Choroid plexus epithelial cell (primary cell): ENCODE measurements at regions not wholly inside any gene's neighbourhood (a gene's known extent, or its start where the extent isn't known, plus 50 kb on each side); places are given as distances from the start of the nearest gene placed in this dataset.

Experiments used
- DNase-seq: peaks from one replicate; pipeline ENCODE4 v3.0.0-alpha.2; 2010; ENCODE audit warnings: low read depth
- H3K4me3 ChIP-seq: 2 replicates; pipeline ENCODE4 v1.5.1; 2011; ENCODE audit warnings: low read depth, mild to moderate bottlenecking, control low read depth, low read length, moderate library complexity
- TF ChIP-seq, protein P1 (sequence below): conservative IDR thresholded peaks from 2 replicates; pipeline ENCODE4 v1.5.1; 2011; ENCODE audit warnings: low read depth, mild to moderate bottlenecking, control low read depth, inconsistent platforms, low read length, moderate library complexity

DNA sequence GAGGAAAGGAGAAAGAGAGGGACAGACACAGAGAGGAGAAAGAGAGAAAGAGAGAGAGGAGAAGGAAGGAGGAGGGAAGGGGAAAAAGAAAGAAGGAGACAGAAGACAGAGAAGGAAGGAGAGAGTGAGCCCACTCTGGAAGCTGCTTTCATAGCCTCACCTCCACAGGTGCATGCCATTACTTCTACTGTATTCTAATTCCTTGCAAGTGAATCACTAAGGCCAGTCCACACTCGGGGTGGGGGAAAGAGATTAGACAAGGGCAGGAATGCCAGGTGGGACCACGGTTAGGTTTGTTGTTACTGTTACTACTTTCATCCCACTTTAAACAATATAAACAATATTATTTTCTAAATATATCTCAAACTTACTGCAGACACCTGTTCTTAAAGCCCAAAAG is 684.5 kb upstream of the ARGLU1 start:
- TF ChIP-seq, protein P1, sequence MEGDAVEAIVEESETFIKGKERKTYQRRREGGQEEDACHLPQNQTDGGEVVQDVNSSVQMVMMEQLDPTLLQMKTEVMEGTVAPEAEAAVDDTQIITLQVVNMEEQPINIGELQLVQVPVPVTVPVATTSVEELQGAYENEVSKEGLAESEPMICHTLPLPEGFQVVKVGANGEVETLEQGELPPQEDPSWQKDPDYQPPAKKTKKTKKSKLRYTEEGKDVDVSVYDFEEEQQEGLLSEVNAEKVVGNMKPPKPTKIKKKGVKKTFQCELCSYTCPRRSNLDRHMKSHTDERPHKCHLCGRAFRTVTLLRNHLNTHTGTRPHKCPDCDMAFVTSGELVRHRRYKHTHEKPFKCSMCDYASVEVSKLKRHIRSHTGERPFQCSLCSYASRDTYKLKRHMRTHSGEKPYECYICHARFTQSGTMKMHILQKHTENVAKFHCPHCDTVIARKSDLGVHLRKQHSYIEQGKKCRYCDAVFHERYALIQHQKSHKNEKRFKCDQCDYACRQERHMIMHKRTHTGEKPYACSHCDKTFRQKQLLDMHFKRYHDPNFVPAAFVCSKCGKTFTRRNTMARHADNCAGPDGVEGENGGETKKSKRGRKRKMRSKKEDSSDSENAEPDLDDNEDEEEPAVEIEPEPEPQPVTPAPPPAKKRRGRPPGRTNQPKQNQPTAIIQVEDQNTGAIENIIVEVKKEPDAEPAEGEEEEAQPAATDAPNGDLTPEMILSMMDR, result no peak
- no peak overlapping the region for H3K4me3 ChIP-seq
- DNase-seq, result no peak

DNA sequence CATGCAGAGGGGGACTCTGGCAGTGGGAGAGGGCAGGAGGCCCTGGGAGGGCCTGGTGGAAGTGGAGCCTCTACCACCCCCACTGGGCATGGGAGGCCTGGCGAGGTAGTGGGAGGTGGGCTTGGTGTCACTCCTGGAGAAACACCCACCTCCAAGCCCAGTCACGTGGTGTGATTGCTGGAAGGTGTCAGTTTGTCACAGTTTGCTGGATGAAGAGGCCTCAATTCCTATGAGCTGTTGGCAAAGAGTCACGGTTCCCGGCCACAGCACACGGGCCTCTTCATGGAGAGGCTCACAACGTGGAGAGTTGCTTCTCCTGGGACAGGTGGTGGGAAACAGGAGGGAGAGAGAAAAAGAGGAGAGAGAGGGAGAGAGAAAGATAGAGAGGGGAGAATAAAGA is 684.1 kb upstream of the ARGLU1 start:
- no peak overlapping the region for H3K4me3 ChIP-seq
- TF ChIP-seq, protein P1, result no peak
- no peak for DNase-seq

DNA sequence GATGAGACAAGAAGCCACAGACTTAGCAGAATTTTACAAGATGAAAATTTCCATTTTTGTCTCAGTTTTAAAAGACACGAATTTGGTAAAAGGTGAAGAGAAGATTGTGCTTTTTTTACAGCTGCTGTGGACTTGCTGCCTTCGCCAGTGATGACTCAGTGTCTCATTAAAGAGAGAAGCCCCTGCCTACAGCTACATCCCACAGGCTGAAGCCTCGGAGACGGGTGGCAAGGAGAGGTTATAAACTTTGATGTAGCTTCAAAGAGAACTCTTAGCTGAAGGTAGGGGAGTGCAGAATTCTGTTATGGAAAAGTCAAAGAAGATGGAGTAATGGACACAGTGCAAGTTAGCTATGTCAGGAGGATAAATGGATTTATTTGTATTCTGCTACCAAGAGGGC is 683.4 kb upstream of the ARGLU1 start:
- DNase-seq, result no peak
- H3K4me3 ChIP-seq, result no peak overlapping the region
- TF ChIP-seq, protein P1, result no peak

DNA sequence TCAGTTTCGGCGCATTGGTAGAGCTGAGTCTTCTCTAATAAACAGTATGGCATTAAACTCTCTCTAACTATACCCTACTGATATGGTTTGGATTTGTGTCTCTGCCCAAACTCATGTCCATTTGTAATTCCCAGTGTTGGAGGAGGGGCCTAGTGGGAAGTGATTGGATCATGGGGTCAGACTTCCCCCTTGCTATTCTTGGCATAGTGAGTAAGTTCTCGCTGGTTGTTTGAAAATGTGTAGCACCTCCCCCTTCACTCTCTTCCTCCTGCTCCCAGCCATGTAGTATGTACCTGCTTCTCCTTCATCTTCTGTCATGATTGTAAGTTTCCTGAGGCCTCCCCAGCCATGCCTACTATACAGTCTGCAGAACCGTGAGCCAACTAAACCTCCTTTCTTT is 682.7 kb upstream of the ARGLU1 start:
- TF ChIP-seq, protein P1, result no peak
- no peak overlapping the region for H3K4me3 ChIP-seq
- DNase-seq, result no peak

DNA sequence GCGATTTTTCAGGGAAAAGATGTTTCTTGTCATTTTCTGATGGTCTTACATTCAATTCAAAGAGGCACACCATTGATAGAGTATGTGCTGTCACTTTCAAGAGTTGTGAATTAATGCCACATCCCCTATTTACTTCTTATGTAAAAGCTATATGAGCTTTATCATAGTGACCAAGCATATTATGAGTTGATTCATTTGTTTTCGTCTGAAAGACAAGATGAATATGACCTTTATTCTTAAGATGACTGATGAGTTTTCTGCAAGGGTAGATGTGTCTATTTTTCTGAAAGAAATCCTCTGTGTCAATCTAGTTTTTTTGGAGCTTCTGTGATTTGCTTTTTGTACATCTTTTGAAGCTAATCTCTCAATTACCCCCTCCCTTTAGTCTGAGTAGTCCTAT is 676.3 kb upstream of the ARGLU1 start:
- no peak overlapping the region for H3K4me3 ChIP-seq
- TF ChIP-seq, protein P1, result no peak
- no peak for DNase-seq

DNA sequence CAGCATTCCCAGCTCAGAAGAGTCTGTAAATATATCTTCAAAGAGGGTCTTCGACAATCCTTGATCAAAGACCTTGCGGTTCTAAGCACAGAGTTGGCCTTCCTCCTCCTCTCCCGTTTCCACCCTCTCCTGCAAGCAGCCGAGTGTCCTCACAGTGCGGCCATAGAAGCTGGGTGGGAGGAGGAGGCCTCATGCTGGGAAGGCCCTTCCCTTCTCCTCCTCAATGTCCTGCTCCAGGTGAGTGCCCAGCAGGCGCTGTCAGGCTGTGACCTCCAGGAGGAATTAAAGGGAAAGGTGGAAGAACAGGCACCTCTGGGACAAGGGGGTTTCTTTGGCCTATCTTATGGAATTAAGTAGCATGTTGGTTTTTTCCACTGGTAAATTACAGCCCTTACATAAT is 674.2 kb upstream of the ARGLU1 start:
- TF ChIP-seq, protein P1, result no peak
- no peak for DNase-seq
- H3K4me3 ChIP-seq, result no peak overlapping the region

DNA sequence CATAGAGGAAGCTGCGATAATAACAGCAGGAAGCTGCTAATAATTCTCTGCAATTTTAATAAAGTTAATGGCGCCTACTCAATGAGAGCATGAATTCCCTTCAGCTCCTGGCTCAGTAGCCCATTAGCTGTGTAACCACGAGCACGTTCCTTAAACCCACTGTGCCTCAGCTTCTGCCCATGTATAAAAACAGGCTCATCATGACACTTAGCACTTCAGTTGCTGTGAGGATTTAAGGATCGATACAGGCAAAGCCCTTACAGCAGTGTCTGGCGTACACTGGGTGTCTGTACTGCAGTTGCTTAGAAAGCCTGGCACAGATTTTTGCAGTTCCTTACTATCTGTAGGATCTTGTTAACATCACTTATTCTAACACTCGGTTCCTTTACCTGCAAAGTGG is 673.4 kb upstream of the ARGLU1 start:
- no peak overlapping the region for H3K4me3 ChIP-seq
- no peak for DNase-seq
- TF ChIP-seq, protein P1, result no peak
